ENCODE measurements at regions not wholly inside any gene's neighbourhood (a gene's known extent, or its start where the extent isn't known, plus 50 kb on each side); places are given as distances from the start of the nearest gene placed in this dataset.

DNA sequence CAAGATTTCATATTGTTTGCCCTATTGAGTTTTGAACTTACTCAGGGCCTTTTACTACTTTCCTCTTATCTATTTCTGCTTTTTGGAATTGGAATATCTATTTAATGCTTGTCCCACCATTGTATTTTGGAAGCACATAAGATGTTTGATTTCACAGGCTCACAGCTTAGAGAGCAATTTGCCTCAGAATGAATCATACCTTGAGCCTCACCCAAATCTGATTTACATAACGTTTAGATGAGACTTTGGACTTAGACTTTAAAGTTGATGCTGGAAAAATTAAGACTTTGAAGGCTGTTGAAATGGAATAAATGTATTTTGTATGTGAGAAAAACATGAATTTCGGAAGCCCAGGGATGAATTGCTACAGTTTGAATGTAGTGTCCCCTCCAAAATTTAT, 458.9 kb downstream of the CNTN6 start:
- DNase-seq: no peak

DNA sequence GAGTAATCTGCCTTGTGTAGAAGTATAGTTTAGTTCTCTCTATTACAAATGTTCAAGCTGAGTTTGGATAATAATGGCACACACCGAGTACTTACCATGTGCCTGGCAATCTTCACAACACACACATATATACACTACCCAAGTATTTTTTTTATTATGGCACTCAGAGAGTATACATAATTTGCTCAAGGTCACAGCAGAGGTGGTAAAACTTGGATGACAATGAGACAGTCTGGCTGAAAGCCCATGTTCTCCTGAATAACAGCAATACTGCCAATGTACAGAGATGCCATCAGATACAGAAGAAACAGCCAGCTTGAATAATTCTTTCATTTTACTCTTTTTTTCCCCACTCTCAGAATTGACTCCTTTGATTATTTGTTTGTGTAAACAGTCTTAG, 460.0 kb downstream of the CNTN6 start:
- DNase-seq: no peak

DNA sequence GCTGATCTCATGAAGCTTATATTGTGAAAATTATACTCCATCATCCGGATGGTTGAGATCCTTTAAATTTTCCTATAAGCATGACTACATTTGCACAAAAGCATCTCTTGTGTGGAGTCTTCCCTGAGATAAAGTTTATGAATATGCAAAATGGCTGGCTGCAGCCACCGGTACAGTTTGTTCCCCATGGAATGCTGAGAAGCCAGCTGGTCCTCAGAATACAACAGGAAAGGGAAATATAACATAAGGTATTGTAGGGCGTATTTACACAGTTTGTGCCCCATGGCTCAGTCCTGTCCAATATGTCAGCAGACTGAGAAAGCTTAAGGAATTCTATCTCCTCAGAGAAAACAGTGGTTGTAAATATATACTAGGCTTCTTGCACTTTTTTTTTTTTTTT, 468.6 kb downstream of the CNTN6 start:
- no peak for DNase-seq

DNA sequence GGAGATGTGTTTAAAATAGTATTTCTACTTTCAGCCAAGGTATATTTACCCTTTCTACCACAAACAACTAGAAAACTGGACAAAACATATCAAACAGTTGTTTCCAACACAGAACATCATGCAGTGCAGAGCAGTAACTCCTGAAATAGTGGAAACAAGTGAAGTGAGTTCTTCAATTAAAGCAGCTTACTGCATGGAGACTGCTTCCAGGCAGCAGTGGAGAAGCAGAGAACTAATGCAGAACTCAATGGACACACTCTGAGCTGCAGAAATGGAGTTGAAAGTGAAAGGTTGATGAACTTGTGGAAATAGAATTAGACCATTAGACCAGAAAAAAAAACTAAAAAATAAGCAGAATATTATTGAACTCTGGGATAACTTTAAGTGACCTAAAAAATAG, 478.9 kb downstream of the CNTN6 start:
- no peak for DNase-seq

DNA sequence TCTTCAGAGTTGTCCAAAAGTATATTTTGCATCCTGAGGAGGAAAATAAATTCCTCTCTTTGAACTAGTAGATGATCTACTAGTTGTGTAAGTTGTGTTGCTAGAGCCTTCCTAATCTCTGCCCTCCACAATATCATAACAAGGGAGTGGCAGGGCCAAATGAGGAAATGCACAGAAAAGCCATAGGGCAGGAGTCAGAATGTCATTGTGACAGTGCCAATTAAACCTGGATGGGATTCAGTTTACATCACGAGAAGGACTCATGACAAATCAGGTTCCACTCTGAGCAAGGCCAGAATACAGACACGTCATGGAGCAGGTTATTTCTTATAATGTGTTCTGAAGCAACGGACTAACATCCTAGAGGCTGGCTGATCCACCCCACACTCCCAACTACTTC, 483.2 kb downstream of the CNTN6 start:
- no peak for DNase-seq

DNA sequence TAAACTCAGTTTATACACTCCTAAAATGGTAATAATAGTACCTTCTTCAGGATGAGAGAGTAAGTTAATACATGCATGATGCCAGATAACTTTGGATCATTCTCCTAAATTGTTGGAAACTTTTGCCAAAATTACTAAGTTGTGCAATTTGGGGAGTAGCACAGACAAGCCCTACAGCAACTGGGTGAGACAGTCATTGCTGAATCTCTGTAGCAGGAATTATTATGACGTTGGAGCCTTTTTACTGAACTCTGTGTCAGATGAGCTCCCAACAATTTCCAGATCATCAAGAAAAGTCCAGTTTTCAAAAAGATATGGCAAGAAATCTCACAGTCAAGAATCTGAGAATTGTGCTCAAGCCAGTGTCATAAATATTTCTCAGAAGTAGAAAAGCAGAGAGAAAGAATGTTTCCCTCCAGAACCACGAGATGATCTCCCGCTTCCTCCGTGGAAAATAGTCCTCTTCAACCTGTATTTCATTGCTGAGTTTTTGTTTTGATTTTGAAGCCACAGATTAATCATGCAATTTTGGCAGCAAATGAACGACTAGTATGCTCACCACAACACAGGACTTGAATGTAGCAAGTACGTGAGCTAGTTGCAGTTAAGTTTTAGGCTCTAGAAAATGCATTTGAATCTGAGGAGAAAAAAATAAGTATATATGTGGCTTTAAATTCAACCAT, 485.4 kb downstream of the CNTN6 start:
- DNase-seq: no peak

DNA sequence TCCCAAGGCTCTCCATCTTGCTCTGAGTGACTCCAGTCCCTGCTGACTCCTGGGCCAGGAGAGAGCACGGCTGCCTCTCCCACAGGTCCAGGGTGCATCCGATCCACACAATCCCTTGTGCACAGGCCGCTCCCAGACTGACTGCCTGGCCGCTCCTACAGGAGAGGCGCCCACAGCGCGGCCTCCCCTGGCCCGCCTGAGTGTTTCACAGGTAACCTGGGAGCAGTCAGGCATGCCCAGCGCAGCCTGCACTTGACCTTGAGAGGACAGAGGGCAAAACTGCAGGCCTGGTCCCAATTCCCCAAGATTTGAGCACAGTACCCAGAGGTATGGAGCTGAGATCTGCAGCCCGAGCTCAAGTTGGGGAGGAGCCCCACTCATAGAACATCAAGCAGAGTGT, 490.2 kb downstream of the CNTN6 start:
- no peak for DNase-seq

DNA sequence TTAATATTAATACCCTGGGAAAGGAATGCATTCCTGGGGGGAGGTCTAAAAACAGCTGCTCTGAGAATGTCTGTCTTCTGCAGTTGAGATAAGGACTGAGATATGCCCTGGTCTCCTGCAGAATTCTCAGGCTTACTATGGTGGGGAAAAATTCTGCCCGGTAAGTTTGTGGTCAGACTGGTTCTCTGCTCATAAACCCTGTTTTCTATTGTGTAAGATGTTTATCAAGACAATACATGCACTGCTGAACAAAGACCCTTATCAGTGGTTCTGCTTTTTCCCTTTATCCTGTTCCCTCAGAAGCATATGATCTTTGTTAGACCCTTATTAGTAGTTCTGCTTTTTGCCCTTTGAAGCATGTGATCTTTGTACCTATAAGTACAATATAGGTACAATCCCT, 494.6 kb downstream of the CNTN6 start:
- no peak for DNase-seq

DNA sequence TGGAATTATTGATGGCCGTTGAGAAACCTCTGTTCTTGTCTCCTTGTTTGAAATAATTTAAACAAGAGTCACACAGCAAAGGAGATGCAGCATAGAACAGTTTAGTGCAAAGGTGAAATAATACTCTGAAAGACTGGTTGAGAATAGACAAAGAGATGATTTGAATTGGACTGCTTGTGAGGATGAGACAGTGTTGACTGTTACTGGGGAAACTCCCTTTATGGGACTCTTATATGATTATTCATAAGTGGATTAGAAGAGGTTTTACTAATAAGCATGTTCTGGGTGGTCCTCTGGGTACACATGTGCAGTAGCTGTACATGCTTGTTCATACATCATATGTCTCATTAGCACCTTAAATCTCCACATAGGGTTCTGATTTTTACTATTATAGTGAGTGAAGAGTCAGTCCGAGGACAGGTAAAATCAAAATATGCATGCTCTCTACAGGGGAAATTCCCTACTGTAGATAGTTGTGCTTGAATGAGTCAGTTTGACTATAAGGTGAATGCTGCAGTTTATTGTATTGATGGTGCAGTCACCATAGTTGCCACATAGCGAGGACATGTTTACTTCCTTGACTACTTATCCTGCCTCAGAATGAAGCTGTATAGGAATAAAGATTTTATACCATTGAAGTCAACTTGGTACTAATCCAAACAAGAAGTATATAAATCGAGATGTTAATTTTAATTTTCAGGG, 498.7 kb downstream of the CNTN6 start:
- no peak for DNase-seq

DNA sequence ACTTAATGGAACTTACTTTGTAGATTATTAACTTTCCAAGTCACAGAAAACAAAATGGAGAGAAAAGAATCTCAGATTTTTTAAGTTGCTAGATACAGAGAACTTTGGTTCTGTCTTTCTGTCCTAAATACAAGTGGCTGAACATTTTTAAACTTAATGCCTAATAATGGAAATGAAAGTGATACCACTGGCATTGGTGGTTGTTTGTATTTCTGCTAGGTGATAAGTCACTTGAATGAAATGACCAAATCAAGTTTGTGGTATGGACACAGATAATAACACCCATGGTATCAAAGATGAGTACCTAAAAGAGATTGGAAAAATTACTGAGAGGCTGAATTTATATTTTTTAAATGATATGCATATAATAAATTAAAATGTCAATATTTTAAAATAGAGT, 502.1 kb downstream of the CNTN6 start:
- DNase-seq: no peak

DNA sequence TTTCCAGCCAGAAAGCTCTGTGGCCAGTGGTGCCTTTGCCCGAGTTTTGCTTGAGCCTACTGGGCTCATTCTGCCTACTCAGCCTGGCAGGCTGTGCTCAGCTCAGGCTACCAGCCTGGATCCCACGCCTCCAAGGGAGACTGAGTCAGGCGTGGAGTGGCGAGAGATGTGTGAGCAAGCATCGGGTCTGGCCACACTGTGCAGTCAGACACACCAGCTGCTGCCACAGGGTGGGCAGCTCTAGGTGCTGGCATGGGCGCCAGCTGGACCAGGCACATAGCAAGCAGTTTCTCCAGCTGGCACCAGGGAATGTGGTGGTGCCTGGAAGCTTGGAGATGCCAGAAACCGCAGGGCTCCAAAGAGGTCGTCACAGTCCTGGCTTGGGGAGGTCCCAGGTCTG, 498.5 kb upstream of the CNTN4 start:
- DNase-seq: no peak

DNA sequence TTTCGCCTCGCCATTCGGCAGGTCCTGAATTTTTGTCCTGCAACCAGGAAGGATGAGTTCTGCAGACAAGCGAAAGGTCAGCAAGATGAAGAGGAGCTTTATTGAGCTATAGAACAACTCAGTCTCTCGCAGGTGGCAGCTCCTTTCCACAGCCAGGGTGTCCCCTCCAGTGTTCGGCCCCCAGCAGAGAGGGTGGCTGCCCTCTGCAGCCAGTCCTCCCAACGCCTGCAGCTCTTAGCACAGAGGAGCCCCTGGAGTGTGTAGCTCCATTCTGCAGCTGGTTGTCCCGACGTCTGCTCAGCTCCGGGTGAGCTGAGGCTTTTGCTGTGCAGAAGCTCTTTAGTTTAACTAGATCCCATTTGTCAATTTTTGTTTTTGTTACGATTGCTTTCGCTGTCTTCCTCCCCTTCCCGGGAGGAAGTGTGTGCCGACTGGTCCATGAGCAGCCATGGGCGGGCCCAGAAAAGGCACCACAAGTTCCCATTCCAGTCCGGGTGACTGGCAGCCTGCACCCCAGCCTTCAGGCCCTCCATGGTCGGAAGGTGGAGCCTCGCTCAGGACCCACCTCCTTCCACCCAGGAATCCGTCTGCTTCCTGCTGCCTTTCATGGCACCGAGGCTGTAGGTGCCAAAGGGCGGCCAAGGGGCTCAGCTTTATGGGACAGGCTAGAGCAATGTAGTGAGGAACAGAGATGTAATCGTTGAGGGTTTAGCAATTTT, 497.8 kb upstream of the CNTN4 start:
- DNase-seq: no peak

DNA sequence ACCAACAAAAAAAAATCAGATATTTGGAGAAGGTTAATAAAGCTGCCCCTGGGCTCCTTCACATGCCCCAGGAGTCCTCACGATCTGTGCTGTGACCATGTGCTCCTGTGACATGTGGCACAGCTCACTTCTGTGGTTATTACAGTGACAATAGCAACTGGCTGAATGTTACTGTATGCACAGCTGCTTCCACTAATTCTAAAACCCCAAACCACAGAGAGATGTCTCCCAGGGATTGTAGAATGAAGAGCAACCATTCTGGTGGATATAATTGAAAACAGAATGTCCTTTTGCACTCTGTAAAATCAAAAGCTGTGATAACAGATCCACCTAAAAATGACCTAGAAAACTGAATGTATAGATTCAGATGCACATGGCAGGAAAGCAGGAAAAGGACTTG, 489.2 kb upstream of the CNTN4 start:
- DNase-seq: no peak

DNA sequence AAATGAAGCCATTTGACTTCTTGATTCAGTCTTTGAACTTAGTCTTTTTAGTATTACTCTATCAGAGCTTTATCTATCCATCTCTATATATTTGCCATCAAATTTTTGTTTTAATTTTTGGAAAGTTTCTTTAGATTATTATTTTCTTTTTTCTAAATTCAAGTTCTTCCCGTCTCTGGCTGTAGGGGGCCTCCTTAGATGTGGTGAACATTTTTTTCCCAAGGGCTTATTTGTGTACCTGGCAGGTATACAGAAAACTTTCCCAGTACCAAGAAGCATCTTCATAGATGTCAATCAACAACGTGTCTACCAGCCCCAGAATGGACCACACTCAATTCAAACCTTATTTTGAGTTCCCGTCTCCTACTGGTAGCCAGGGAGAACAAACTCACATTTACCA, 486.8 kb upstream of the CNTN4 start:
- no peak for DNase-seq

DNA sequence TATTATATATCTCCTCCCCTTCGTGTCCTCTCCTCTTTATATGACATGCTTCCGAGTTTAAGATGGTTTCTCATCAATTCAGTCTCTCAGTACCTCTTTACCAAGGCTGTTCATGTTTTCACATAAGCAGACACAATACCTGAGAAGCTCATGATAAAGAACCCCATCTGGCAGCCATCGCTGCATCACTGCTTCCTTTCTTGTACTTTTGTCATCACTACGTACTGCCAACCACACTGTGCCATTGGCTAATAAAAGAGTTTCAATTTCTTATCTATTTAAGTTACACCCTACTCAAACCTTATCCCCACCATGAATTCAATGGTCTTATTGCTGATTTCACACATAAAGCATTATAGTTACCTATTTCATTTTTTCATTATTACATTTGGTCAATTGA, 484.7 kb upstream of the CNTN4 start:
- DNase-seq: no peak

DNA sequence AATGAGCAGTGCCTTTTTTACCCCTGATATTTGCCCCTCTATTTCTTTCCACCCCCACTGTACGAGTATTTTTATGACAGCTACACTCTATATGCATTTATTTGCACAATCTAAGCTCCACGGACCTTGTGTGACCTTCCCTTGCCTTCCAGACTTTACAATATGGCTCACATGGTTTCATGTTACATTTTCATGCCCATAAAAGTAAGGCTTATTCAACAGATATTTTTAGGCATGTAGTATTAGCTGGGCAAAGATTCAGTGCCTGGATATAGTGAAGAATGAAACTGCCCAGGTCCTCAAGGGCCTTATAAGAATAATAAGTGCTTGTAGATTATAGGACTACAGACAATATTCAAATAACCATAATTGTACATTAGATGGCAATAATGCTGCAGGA, 481.9 kb upstream of the CNTN4 start:
- DNase-seq: no peak

DNA sequence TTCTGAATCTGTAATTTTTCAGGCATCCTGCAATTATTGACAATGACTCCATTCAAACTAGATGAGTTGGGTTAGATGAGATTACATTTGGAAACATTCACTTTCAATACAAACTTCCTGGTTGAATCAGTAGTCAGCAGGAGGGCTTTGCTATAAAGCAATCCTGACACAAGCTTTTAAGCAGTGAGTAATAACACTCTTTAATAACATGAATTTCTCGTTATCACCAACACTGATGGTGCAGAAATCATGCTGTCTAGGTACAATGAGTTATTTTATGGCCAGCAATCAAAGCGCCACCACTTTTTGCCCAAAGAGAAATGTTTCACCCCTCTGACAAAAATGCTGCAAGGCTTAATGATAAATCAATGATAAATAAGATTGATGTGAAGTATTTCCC, 474.8 kb upstream of the CNTN4 start:
- no peak for DNase-seq

DNA sequence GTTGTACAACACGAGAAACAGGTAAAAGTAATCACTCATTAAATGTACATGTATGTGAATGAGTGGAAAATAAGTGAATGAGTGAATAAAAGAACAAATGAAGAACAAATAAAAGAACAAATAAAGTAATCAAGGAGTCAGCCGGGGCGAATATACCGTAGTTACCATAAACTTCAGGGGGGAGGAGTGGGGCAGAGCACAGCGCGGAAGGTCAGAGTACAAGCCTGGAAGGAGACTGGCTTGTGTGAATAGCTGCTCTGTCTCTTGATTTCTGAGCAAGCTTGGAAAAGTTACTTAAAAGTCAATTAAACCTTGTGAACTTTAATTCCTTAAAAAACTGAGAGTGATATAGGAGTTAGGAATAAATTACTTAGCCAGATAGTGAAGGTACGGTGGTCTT, 466.5 kb upstream of the CNTN4 start:
- DNase-seq: no peak

DNA sequence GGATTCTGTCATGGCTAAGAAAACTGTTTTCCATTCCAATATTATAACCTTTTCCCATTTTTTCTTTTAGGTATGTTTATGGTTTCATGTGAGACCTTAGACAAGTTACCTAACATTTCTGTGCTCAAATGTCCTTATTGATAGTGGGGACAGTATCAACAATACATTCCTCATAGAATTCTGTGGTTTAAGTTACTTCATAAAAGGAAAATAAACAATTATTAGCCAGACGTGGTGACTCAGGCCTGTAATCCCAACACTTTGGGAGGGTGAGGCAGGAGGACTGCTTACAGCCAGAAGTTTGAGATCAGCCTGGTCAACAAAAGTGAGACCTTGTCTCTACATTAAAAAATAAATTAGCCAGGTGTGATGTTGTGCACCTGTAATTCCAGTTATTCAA, 436.8 kb upstream of the CNTN4 start:
- DNase-seq: no peak

DNA sequence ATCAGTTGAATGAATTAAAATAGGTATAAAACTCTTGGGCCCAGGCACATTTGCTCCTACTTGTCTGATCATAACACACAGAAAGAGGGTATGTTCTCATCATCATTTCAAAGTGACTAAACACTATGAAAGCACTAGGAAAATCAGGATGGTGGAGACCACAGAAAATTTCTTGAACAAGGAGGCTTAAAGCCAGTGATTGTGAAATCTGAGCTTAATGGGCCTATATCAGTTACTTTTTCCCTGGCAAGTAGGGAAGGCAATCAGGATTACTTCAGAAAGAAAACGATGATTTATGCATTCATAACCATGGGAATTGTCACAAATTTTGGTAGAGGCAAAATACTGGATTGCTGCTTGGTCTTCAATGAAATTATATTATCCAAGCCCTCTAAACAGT, 434.4 kb upstream of the CNTN4 start:
- DNase-seq: no peak

DNA sequence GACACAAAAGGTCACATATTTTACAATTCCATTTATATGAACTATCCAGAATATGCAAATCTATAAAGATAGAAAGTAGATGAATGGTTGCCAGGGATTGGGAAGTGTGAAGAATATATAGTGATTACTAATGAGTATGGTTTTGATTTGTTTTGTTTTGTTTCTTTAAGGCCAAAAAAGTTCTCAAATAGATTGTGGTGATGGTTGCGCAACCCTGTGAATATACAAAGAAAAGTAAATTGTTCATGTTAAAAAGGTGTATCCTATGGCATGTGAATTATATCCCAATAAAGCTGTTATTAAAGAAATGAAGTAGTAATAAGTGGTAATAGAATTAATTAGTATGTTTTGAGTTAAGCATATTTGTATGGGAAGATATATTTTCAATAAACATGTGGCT, 431.8 kb upstream of the CNTN4 start:
- no peak for DNase-seq

DNA sequence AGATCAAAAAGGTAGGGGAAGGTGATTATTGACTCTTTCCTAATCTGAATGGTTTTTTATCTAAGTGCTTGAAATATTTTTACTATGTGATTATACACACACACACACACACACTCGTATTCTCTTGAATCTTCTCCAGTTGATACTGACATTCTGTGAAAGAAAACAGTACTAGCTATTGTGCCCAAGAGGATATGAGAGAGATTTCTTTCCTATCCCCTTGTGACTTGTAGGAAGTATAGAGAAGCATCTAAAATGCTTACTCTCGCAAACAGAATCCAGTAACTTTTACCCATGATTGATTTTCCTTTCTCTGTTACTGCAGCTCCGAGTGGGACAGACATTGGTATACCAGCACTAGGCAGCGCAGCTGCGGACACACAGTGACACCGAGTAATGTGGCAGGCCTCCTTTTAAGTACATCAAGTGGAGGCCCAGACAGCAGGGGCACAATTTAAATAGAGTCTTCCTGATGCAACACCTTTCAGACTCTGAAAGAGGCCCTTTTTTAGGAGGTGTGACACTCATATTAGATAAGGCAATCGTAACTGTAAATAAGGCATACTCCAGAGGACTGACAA, 421.0 kb upstream of the CNTN4 start:
- DNase-seq: peak in 2 of 56 donors; percentile 2 to 3

DNA sequence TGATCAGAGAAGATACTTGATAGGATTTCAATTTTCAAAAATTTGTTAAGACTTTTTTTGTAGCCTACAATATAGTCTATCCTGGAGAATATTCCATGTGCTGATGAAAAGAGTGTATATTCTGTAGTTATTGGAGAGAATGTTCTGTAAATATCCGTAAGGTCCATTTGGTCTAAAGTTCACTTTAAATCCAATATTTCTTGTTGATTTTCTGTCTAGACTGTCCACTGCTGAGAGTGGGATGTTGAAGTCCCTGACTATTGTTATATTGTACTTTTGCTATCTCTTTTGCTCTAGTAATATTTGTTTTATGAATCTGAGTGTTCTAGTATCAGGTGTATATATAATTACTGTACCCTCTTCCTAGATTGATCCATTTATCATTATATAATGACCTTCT, 406.2 kb upstream of the CNTN4 start:
- no peak for DNase-seq

All from amygdala (tissue), 56 donors.